Stimulated activated CD4-positive, alpha-beta T cell treated with anti-CD3 and anti-CD28 coated beads, Interleukin-4, amount 100 ng/mL, for 24 hours (primary cell): ENCODE measurements at regions not wholly inside any gene's neighbourhood (a gene's known extent, or its start where the extent isn't known, plus 50 kb on each side); places are given as distances from the start of the nearest gene placed in this dataset.

Experiments used
- DNase-seq: peaks from one replicate; pipeline ENCODE4 v3.0.0-alpha.2; 2020

DNA sequence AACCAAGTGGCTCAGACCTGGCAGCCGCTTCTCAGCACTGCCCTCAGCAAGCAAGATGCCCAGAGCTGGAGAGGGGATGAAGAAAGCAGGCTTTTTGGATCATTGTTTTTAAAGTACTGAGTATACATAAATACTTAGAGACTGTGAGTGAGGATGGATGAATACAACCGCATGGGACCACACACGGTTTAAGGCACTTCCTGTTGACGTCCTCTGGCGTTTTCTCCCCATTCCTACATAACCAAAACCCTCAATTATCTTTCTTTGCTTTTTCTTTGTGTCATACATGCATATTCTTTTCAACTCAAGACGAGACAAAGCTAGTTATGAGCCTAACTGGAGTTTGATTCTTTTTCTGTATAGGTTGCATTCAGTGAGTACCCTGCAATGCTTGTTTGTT is 198.4 kb downstream of the GALR1 start:
- no peak for DNase-seq

DNA sequence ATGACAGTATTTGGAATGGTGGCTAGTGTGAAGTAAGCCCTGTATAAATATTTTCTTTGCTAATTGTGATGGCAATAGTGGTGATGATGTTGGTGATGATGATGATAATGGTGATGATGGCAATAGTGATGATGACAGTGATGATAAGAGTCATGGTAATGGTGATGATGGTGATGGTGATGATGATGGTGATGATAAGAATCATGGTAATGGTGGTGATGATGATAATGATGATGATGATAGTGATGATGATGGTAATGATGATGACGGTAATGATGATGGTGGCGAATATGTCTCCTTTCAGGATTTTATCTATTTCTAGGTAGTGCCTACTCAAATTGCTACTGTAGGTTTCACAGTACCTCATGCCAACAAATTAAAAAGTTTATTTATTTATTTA is 205.4 kb downstream of the GALR1 start:
- DNase-seq: no peak

DNA sequence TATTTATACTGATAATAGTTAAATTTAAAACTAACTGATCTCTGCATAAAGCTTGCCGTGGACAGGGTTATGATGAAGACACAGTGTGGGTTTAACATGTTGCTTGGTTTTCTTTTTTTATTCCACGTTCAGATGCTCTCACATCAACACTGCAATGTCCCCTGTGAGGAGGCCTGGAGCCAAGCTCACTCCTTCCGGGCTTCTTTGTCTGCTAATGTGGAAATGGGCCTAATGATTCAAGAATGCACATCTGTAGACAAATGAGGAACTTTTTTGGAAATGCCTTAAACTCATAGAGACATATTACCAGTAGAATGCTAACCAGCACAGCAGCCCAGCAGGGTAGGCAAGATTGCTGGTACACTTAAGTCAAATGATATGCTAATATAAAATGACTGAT is 208.0 kb downstream of the GALR1 start:
- no peak for DNase-seq

DNA sequence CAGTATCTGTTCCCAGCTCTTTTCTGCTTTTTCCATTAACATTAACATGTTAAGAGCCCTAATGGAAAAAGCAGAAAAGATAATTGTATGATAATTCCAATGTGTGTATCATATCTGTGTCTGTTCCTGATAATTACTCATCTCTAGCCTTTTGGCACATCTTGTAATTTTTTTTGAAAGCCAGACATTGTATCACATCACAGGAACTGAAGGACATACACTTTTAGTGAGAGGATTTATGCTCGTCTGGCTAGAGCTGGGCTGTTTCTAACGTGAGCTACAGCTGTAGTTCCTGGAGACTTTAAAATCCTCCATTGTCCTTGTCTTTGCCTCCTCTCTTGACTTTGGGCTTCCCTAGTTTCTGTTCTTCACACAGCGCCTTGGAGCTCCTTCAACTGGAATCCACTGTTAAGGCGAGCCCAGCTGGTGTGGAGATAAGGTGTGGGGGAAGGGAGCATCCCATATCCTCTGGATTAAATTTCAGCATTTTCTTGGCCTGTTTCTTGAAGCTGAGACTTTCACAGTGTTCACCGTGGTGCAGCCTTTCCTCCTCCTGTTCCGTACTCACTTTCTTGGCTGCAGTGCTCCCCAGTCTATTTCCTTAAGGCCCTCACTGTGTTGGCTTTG is 211.5 kb downstream of the GALR1 start:
- DNase-seq: no peak

DNA sequence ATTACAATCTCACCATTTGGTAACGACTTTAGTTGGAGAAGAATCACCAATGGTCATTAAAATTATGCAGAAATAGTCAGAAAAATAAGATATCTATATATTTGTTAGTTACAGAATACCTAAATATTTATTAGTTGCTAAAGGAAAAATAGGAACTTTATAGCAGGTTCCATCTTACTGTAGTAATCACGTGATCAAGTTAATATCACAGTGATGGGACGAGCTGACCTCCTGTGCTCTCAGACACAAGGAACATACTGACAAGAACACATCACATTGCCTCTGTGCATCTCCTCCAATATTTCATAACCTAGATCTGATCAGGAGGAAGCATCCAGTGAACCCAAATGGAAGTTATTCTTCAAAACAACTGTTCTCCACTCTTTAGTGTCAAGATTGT is 215.3 kb downstream of the GALR1 start:
- no peak for DNase-seq

DNA sequence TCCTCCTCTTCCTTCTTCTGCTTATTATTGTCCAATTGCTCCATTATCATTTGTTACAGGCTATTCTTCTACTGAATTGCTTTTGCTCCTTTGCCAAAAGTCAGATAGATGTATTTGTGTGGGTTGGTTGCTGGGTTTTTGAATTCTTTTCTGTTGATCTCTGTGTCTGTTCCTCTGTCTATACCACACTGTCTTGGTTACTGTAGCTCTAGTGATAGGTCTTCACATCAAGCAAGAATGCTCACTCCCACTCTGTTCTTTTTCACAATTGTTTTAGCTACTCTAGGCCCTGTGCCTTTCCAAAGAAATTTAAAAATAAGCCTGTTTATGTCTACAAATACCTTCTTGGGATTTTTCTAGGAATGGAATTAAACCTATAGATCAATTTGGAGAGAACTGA is 217.2 kb downstream of the GALR1 start:
- no peak for DNase-seq

DNA sequence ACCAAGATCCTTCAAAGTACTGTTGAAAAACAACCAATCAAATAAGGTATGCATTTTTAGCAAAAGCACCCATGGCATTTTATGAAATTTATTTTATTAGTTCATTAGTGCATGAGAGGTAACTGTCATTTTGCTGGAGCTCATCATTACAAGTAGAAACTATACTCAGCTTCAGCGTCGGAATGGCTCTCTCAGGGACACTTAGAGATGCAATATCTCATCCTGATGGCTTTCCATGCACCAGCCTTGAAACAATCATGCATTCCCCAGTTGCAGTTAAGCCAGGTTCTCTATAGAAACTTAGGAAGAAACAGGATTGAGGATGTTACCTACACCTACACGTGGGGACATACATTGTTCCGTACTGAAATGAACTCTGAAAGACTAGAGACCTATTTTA is 219.5 kb downstream of the GALR1 start:
- no peak for DNase-seq

DNA sequence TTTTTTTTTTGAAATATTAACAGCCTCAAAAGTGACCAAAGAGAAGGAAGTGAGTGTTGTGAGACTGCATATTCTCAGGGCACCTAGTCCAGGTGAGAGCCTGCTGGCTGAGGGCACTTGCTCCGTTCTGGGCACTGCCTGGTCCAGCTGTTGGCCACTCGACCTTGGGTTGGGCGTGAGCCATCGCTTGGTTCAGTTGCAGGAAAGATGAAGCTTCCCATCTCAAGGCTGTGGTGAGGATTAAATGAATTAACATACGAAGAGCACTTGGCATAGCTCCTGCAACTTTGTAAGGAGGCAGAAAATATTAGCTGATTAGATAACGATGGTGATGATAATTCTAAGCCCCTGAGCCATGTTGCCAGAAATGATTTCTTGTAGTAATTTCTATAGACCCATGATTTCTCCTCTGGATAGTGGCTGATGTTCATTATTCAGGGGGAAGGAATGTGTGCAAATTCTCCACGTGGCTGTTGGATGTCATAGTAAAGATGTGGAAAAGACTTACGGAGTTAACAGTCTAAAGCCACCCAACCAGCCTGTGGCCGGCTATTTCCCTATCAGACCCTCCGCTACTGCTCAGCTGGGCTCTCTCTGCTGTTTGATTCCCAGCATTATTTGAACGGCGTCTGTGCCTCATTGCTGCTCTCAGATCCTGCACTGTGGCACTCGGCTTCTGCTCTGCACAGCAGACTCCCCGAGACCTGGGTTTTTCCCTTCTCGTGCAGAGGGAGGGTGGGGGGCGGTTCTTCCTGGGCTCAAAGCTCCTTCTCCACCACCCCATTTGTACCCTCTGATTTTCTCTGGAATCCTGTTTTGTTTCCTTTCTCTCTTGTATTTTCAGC is 221.1 kb downstream of the GALR1 start:
- DNase-seq: no peak

DNA sequence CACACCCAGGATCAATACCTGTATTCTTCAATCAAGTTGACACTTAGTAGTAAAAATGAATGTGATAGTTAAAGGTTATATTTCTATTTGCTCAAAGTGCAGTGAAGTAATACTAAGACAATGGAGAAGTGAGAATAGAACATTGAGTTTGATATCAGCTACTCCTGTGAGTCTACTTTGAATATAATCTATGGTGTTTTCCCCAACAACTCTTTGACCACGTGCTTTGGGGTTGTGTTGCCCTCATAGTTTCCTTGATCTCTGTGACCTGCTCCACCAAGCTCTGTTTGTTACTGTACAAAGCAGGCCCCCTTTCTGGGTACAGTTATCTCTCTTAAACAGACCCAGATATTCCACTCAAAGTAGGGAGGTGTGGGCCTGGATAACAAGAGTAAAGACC is 222.9 kb downstream of the GALR1 start:
- DNase-seq: no peak

DNA sequence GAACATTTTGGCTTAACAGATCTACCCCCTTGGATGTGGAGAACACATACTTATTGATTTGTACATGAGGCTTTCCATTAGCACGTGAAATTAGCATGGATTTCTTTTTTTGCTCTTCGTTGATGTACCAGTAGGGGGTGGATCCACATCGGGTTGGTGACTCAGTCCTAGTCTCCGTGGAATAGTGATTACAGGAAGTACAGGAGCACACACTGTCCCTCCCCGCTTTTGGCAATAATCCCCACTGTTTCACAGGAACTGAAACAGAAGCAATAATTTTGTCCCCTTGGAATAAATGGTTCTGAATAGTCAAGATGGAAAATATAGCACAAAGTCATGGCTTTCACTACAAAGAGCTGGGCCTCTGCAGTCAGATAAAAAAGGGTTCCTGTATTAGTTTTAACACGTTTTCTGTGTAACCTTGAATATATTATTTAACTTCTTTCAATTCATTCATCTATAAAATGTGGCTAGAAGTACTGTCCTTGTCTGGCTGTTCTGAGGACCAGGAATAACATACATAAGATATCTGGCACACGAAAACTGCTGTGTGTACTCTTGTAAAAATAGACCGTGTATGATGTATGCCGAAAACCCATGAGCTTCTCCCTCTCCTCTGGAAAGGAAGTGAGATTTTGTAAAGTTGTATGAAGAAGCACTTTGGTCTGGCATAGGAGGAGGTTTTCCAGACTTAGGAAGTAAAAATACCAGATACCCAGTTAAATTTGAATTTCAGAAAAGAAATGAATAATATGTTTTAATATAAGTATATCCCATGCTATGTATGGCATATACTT is 229.2 kb downstream of the GALR1 start:
- DNase-seq: no peak

DNA sequence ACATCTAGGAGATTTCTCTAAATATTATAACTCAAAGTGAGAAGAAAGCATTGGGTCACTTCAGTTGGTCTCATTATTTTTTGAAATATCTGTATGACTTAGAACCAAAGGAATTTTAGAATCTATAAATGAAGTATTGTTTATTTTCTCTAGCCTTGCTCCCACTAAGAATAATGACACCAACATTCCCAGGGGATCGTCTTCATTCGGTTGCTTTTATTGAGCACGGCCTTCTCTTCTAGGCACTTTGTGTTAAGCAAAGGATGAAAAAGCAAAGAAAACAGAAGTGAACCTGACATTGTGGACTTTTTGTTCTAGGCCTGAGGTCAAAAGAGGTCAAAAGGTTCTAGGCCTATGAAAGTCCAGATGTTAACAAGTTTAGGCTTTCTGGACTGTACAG is 231.9 kb downstream of the GALR1 start:
- DNase-seq: no peak

DNA sequence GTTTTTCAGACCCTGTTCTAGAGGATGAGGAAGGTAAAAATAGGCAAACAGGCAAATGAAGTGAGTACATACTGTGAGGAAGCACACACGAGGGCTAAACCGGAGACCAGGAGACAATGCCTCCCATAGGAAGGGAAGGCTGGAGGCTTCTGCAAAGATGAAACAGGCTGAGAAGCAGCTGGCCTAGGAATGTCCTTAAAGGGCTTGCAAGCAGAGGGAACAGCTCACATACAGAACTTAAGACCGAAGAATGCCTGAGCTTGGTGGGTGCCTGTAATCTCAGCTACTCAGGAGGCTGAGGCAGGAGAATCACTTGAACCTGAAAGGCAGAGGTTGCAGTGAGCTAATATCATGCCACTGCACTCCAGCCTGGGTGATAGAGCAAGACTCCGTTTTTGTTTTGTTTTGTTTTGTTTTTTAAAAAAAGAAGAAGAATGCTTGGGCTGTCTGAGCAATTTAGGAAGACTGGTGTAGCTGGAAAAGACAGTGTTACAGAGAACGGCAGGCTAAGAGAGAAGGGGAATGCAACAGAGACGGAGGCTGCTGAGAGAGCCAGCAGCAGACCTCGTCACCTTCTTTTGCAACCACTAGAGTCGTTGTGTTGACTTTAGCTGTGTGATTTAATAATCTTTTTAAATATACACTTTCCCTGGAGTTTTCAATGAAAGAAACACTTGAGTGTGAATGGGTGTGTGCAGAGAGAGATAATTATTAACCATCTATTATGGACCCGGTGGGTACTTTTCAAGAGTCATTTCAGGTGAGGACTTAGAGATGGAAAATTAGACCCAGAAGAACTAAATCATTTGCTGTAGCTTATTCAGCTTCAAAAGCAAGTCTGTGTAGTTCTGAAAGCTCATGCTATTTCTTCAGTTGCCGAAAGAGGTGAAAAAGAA is 232.8 kb downstream of the GALR1 start:
- no peak for DNase-seq

DNA sequence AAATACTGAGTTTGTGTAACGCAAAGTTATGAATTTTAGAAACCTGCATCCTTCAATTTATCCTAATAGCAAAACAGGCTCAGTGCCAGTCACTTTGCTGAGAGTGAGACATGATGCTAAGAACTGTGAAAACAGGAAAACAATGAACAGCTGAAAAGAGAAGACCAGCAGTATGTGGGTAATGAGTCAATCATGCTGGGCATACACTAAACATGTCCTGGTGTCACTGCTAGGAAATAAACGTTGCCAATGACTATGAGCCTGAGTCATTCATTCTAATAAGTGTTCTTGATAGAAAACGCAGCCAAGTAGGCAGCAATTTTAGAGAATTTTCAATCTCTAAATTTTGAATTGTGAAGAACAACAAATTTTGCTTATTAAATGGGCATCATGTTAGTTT is 237.3 kb downstream of the GALR1 start:
- DNase-seq: no peak

DNA sequence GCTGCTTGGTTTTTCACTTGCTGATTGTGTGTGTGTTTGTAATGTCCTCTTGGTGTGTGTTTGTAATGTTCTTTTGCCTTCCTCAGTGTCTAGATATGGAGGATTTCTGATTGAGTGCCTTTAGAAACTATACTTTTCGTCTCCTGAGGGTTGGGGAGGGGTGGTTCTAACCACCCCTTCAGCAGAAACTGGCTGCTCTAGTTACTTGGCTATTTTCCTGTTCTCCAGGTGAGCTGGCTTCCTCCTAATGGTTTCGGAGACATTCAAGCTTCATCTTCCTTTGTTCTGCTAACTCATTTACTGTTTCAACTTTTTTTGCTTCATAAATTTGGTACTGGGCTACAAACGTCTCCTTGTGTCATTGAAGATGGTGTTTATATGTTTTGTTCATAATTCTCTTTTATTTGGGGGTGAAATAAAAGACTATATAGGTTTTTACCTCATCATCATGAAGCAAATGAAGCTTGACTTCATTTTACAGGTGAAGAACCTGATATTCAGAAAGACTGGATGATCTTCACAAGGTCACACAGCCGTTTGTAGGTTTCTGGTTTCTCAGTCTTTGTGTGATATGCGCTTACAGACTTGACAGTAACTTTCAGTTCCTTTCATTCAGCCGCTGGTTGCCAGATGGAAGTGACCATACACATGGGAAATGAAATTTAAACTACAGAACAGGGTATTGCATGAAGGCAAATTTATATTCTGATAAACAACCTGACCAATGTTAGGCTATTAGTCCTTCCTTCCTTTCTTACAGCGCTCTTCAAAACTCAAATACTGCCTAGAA is 238.5 kb downstream of the GALR1 start:
- DNase-seq: no peak

DNA sequence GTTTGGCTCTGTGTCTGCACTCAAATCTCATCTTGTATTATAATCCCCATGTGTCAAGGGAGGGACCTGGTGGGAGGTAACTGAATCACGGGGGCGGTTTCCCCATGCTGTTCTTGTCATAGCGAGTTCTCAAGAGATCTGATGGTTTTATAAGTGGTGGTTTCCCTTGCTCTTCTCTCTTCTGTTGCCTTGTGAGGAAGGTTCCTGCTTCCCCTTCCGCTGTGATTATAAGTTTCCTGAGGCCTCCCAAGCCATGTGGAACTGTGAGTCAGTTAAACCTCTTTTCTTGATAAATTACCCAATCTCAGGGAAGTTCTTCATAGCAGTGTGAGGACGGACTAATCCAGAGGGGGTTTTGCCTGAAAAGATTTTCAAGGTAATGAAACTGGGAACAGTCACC is 245.4 kb downstream of the GALR1 start:
- DNase-seq: no peak

DNA sequence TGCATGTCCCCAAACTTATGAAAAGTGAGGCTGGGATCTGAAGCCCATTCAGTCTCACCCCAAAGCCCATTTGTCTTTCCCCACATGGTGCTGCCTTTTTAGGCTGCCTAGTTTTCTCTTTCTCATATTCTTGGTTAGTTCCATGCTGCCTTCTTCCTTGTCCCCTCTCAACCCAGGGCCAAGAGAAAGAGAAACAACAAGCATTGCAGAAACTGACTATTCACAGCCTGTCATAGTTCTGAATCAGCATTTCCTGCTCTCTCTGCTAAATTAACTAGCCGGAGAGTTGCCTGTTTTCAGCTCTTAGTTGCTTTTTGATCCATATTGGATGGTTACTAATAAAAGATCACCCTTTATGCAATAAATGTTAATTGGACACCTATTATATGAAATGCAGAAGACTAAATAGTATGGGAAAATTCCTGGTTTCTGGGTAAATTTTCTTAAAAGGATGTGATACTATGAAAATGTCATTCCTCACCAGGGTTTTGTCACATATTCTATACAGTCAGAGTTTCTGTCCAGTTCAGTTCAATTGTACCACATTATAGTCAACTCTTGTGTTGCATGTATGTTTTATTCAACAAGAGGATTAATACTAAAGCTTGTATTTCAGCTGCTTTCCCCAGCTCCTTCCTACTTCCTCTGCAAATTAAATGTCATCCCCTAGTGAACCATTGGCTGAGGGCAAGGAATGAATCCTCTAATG is 246.5 kb downstream of the GALR1 start:
- DNase-seq: no peak

DNA sequence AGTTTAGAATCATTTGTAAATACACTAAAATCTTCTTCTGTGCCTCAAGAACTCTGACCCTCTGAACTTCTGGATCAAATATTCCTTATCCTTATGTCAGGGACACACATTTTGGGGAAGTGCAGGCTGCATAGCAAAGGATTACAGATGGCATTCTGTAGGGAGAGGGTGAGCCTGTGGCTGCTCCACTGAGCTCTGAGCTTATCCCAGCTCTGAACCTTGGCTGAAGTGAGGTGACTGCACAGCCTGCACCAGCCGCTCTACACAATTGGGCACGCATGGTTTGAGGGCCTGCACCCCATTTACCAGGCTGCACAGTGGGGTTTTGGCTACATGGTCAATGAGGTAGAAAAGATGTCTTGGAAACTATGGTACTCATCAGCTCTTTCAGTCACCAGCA is 251.6 kb downstream of the GALR1 start:
- no peak for DNase-seq

DNA sequence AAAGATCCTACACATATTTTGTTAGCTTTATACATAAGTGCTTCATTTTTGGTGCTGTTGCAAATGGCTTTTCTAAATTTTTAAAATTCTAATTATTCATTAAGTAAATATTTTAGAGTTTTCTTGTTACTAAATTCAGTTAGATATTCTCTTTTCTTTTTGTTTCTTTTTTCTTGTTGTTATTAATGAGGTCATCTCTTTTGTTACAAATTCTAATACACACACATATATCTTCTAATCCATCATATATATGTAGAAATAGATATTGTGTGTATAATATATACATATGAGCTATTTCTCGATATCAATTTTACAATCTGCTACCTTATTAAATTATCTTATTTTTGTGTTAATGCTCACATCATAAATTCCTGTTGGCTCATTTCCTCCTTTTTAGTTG is 255.9 kb downstream of the GALR1 start:
- no peak for DNase-seq

DNA sequence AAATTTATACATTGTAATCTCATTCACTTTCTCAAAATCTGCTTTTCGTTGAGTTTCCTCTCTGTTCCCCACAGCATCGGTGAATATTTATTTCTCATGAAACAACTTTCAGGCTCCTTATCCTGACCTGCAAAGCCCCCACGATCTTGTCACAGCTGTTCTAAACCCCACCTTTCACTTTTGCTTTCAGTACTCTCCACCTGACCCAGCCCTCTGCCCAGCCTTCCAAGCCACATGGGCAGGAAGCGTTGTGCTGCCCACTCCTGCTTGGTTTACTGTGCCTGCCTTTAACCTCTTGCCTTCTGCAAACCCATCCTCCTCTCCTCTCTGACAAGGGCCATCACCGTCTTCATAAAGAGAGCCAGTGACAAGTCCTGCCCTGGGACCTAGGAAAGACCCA is 262.5 kb downstream of the GALR1 start:
- DNase-seq: no peak

DNA sequence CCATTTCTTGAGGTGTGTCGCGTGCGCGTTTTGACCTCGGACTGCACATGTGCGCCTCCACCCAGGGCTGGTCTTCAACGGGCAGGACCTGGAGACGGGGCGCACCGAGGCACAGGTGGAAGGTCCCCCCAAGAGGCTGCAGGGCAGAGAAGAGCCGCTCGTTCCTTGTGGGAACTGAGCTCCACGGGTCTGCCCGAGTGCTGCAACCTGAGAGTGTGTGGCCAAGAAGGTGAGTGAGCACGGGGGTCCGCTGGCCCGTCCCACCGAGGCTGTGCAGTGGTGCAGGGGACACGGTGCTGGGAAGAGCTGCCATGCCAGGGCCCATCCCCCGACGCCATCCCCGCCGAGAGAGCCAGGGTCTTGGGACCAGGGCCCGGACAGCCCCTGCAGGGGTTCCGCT is 268.3 kb downstream of the GALR1 start:
- no peak for DNase-seq

DNA sequence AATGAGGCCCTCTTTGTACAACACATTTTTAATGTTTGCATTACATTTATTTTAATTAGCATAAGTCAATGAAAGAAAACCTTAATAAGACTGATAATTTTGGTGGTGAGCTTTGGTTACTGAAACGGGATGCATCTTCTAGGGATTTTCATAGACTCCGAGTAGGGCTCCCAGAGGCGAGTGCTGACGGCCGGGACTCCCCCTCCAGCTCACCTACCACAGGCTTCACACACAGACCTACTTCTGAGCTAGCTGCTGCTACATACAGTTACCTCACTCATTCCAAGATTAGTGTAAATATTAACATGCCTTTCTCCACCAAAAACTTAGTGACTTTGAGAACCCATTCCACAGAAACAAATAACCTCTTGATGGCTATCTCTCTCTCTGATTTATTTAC is 271.1 kb downstream of the GALR1 start:
- no peak for DNase-seq
